NCI-H345 treated with DMSO at 0.1 percent for 48 hours (cell line): ENCODE measurements at regions not wholly inside any gene's neighbourhood (a gene's known extent, or its start where the extent isn't known, plus 50 kb on each side); places are given as distances from the start of the nearest gene placed in this dataset.
A peak's percentile ranks its signal among the peaks of the same experiment; 100 is the strongest.
"Not testable (repeated sequence)": the region's sequence is repeated elsewhere in the genome, so short reads cannot be mapped to it uniquely, and the experiment has no call there.

Source experiments
- DNase-seq: peaks from one replicate; lab custom pipeline; 2025; ENCODE audit not compliant: unreplicated experiment; lab: John Stamatoyannopoulos, UW

DNA sequence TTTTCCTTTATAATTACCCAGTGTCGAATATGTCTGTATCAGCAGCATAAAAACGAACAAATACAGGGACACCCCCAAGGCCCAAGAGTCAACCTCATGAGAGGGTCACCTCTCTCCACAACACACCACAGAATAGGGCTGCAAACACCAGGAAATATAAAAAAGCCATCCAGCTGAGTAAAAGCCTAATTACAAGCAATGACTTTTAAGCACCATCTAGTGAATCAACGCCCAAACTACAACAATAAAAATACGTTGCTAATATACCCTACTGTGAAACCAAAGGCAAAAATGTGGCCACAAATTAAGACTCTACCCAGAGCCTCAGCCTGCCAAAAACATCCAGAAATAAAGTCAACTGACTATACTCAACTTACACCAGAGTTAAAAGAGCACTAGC, 817.9 kb upstream of the NEGR1 start:
- DNase-seq, result no peak

- DNase-seq, result no peak
These were observed 815.6 kb upstream of the NEGR1 start for GRCh38 chr1:73097917-73098316.

DNA sequence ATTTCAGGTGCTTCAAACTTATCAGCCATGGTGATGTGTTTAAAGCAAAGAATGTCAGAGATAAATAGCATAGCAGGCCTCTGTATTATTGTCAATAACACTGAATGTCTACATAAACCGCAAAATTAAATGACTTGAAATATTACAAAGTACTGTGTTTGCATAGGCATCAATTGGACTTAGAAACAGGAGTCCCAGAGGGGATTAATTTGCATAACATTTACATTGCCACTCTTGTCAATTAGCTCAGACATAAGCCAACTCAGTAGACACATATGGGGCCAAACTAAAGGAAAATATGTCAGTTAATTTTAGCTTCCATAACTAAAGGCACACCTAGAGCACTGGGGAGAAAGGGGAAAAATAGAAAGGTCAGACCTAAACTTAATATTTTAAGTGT, 814.5 kb upstream of the NEGR1 start:
- no peak for DNase-seq

GRCh38 chr1:73092383-73092782, 810.0 kb upstream of the NEGR1 start:
- DNase-seq, result no peak

GRCh38 chr1:73066866-73067265, 784.5 kb upstream of the NEGR1 start:
- DNase-seq, result no peak

DNA sequence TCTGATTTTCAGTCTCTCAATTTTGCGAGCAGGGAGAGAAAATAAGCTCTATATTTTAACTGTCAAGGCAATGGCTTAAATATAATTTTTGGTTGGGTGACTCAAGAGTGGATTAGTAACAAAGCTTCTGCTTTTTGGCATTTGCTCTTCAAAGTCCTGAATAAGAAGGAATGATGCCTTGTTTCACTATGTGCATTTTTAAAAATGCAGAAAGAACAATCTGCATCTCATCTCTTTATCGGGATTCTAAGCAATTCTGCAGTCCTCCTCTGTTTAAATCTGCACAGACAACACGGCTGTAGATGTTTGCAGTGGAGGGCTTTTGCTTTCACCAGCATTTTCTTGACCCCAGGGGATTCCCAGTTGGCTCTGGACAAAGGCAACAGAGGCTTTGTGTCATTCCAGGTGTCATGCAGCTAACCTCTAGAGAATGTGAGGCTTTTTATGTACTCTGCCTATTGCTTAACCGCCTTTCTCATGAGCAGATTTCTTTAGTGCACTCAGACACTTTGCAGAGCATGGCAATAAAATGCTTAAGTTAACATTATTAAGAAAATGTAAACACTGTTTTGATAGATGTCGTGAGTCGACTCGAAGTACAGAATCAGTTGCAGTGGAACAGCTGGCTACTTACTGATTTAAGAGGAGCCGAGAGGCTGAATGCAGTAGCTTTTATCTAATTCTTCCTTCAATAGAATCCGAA, 783.2 kb upstream of the NEGR1 start:
- peak; percentile 91 for DNase-seq

DNA sequence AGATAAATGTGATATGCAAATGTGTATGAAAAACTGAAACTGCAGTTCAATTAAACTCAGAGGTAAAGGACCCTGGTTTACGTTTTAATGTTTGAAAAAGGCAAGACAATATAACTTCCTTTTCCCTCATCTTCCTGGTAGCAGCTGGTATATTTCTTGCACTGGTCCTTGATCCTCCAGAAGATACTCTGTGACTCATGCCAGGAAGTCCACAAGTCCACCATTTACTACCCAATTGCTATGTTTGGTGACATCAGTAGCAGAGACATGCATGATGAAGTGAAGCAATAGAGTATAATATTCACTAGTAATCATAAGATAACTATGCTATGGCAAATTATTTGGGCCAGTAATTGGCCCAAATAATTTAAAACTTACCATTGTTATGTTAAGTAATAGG, 774.5 kb upstream of the NEGR1 start:
- no peak for DNase-seq

GRCh38 chr1:73044241-73045036, 762.1 kb upstream of the NEGR1 start:
- no peak for DNase-seq

DNA sequence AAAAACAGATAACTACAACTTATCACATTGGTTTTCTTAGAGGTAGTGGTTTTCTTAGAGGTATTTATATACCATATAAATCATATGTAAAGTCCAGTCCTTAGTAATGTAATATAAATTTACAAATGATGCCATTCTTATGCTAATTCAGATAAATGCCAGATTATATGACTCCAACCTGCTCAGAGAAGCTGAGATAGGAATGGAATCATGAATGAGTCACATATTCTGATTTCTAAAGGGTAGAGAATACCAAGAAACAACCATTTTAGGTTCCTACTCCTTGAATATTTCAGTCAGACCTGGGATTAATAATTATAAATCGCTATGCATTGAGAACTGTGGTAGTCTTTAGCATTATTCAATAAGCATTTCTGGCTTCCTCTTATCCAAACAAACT, 760.1 kb upstream of the NEGR1 start:
- no peak for DNase-seq

GRCh38 chr1:73040811-73041210, 758.5 kb upstream of the NEGR1 start:
- DNase-seq, result no peak

DNA sequence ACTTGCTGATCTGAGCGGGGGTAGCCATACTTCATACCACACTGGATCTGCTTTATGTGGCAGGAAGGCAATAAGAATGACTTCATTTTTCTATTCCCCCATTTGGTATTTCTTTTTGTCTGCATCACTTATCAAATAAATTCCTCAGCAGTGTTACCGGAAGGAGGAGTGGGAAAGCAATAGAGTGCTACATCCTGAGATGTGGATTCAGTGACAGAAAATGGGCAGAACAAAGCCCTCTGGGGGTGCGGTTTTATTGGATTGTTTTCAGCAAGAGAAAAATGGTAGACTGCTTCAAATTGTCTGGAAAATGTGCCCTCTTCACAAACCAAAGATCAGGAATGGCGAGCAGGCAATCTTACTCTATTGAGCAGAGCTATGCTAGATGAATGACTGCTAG, 751.9 kb upstream of the NEGR1 start:
- no peak for DNase-seq

DNA sequence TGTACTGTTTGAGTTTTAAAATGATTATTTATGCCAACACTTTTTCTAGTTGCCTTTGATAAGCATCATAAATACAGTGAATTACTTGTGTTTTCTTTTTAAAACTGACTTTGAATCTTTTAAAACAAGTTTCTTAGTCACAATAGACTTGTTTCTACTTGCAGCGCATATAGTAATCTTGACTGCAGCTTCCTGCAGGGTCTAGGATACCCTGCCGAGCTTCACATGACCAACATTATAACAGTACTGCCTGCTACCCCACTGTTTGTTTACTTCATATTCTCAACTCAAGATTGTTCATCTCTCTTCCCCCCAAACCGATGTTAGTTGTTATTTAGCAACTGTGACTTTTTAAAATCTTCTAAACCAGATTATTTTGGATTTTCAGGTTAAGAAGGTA, 751.3 kb upstream of the NEGR1 start:
- no peak for DNase-seq

DNA sequence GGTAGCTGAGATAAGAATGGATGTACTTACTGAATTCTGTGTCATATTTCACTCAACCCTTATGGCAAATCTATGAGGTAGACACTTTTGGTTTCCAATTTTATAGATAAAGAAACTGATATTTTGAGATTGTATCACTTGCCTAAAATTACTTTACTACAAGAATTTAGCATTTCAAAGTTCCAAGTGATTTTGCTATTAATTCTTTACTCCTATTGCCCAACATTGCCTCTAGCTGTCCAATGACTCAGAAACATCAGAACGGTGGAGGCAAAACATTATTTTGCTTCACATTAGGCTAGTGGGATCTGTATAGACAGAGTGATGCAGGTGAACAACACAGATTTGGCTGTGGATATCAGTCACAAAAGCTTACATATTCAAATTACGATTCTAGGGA, 747.2 kb upstream of the NEGR1 start:
- no peak for DNase-seq

- DNase-seq, result no peak
These were observed 743.8 kb upstream of the NEGR1 start for GRCh38 chr1:73026114-73026513.

DNA sequence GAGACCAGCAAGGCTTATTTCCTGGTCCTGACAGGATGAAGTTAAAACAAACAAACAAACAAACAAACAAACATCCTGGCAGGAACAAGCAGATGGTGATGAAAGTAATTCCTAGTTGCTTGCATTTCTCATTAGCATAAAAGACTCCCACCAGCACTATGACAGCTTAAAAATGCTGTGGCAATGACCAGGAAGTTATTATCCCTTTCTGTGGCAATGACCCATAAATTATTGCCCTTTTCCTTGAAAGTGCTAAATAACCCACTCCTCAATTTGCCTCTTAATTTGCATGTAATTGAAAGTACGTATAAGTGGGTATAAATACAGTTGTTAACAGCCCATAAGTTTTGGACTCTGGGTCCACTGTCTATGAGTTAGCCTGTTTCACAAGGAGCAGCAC, 727.6 kb upstream of the NEGR1 start:
- no peak for DNase-seq

- DNase-seq, result no peak
These were observed 727.0 kb upstream of the NEGR1 start for GRCh38 chr1:73009311-73009710.

- DNase-seq, result no peak
These were observed 715.3 kb upstream of the NEGR1 start for GRCh38 chr1:72997624-72998023.

DNA sequence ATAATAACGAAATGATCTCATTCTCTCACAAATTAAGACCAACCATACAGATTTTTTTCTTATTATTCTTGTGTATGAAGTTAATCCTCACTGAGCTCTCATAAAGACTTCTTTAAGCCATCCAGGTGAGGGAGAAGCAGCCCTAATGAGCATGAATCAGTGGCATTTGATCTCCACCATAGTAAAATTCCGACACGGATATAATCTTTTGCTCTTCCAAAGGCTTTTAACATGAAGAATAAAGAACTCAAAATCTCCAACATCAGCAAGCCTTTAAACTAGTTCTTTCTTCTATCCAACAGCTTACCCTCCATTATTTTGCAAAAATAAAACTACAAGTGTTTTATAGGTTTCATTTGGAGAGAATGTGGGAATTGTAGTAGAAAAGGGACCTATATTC, 714.7 kb upstream of the NEGR1 start:
- no peak for DNase-seq

DNA sequence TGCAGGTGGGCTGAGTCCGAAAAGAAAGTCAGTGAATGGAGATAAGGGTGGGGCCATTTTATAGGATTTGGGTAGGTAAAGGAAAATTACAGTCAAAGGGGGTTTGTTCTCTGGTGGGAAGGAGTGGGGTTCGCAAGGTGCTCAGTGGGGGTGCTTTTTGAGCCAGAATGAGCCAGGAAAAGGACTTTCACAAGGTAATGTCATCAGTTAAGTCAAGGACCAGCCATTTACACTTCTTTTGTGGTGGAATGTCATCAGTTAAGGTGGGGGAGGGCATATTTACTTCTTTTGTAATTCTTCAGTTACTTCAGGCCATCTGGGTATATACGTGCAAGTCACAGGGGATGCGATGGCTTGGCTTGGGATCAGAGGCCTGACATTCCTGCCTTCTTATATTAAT, 705.5 kb upstream of the NEGR1 start:
- DNase-seq, result not testable (repeated sequence)

DNA sequence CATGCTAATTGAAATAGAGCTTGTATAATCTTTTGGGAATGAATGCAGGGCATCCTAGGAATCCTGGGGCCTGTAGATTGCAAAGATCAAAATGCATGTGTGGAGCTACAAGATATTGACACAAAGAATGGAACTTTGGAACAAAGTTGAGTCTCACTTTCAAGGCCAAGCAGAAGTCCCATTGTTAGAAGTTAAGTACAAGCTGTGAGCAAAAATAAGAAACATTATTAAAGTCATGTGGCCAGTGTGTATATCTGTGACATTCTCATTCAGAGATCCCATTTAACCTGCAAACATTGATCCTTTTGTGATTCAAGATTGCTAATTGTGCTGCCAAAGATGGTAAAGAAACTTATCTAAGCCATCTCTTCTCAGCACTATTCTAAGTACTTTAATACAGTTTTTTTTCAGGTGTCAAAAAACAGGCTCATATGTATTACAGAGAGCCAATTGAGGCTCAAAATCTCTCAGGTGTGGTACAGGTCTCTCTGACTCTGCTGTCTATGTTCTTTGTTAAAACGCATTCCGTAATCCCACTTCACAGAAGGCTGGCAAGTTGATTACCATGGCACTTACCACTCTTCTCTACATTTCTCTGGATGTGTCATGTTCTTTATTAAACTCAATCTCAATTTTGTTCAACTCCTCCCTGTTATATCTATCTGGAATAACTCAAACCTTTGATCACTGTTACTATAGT, 704.4 kb upstream of the NEGR1 start:
- DNase-seq, result no peak

GRCh38 chr1:72985024-72985423, 702.7 kb upstream of the NEGR1 start:
- not testable (repeated sequence) for DNase-seq

DNA sequence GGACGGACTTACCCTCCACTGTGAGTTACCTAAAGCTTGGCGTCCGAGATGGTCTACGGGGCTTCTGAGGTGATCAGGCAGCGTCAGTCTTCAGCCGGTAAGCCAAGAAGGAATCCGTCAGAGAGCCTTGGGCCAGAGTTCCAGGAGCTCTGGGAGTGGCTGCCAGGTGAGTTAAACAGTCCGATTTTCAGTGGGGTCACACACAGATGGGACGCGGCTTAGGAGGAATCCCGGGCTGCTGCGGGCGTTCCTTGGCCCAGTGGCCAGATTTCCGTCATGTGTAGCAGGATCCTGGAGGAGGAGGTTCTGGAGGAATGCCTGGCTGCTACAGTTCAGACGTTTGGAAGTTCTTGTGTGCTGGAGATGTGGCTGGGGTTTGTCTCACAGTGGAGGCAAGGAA, 700.7 kb upstream of the NEGR1 start:
- DNase-seq, result not testable (repeated sequence)
